GM21825 (cell line): ENCODE measurements at regions not wholly inside any gene's neighbourhood (a gene's known extent, or its start where the extent isn't known, plus 50 kb on each side); places are given as distances from the start of the nearest gene placed in this dataset.

Experiments
- ATAC-seq: cut with Tn5 transposase; IDR thresholded peaks from one replicate; pipeline ENCODE4 v1.9.1; 2021; ENCODE audit warnings: mild to moderate bottlenecking, moderate library complexity; ENCODE audit not compliant: unreplicated experiment

DNA sequence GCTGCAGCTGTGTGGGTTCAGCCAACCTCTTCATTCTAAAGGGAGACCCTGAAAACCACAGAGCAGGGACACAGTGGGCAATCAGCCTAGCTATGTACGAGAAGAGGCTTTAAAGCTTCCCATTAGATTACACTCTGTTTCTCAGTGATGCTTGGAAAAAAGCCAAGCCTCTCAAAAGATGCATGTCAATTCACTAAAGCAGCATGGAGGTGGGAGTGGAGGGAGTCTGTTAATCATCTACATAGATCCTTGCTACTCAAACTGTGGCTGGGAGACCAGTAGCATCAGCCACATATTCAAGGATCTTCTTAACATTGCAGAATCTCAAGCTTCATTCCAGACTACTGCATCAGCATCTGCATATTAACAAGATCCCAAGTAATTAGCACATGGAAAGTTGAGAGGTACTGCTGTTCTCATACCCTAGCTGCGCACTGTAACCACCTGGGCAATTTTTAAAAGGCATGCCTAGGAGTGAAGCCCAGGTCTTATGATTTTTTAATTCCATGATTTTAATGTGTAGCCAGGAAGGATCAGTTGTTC is 305.9 kb downstream of the PMP22 start:
- ATAC-seq: no peak

DNA sequence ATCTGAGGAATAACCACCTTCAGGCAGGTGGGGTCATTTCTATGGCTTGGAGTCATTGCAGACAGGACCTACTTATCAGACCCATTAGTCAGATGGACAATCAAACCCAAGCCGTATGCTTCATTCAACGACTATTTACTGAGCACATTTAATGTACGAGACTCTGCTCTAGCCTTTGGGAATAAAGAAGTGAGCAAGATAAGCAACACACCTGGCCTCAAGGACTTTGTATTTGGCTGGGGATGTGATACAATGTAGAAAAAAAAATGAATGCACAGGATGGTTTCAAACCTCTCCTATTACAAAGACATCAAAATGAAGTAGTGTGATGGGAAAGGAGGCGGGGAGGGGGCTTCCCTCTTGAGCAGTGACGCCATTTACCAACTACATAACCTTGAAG is 311.7 kb downstream of the PMP22 start:
- ATAC-seq: no peak

- no peak for ATAC-seq
These were observed 314.4 kb downstream of the PMP22 start for GRCh38 chr17:14950686-14951085.

DNA sequence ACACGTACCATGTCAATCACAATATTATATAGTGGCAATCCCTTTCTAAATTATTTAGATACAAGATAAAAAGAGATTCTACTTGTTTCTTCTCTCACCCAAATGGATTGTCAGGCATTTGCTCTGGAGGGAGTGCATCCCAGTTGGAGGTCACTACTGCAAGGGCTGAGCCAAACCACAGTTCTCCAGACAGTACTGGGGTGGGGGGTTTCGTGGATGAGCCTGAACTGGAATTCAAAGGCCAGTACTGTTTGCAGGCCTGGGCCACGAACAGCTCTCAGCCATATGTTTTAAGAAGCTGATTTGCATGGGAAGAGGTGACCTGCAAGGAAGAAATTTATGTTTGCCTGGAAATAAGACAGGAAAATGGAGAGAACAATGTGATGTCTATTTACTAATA is 314.9 kb downstream of the PMP22 start:
- no peak for ATAC-seq

DNA sequence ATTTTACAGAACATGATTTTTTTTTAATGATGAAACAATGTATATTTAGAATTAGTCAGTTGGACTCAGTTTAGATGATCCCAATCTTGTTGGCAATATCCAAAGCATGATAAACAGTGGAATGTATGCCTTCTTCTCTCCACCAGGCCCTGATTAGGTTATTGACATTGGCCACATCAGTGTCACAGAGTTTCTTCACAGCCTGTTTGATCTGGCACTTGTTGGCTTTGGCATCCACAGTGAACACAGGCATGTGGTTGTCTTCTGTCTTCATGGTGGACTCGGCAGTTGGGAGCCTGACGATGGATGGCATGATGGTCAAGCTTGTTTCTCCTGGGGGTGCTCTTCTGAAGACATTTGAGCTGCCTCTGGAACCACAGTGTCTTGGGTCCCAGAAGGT is 317.5 kb downstream of the PMP22 start:
- no peak for ATAC-seq

- no peak for ATAC-seq
These were observed 318.6 kb downstream of the PMP22 start for GRCh38 chr17:14946481-14946880.

DNA sequence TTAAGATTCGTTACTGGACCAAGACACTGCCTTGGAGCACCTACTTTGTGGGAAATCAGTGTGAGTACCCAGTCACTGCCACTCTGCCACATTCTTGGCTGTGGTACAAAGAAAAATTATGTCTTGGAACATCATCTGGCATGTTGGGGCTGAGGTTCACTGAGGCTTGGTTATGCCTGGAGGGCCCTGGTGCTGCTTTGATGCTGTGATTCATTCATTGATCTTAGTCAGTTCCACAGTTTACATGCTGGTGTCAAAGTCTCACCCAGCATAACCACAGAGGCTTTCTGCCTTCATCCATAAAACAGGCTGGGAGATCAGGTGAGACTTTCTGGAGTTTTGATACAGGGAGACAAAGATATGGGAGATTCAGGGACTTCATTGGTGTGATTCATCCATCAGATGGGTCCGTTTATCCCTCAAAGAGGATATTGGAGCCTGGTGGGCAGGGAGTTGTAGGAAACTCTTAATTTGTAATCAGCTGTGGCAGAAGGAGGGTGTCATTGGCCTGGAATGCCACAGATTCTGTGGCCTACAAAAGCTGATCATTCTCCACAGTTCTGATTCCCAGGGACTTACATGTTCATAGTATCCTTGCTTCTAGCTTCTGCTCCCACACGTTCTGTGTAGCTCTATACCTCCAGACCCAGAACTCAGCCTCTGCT is 322.5 kb downstream of the PMP22 start:
- no peak for ATAC-seq

DNA sequence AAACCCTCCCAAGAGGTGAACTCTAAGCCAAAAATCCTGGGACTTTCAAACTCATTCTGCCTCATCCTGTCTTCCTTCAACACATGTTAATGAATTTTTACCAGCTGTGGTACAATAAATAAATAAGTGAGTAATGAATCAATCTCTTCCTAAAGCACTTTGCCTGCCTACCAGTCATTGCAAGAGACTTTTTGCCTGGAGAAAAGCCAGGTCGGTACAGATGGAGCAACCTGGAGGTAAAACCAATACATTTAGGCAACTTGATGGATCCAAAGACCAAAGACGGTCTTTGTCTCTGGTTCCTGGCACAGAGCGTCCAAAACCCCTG is 324.2 kb downstream of the PMP22 start:
- no peak for ATAC-seq

DNA sequence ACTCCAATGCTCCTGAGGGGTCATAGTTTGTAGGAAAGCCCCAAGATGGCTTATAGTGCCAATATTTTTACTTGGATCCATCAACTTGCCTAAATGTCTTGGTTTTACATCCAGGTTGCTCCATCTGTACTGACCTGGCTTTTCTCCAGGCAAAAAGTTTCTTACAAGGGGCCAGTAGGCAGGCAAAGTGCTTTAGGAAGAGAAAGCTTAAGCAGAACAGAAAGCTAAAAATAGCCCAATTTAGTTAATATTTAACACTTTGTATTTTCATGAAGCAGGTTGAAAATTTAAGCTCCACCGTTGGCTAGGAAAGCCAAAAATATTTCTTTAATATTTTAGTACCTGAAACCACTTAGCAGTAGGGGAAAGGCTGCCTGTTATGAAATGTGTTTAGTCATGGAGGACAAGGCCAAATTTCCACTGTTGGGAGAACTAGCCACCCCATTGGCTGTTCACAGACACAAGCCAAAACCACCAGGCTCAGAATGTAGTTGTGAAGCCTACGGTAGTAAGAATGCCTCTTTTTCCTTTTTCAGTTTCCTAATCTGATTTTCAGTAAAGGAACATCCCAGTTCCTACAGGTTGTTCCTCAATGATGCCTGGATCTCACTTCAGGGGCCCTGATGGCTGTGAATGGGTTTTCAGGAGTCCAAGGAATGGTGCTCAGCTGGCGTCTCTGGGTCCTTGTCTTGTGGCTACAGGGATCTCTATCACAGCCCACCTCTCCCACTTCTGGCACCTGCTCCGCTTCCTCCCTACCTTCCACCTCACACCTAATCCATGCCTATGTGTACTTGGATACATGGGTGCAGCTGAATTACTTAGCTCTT is 324.8 kb downstream of the PMP22 start:
- ATAC-seq: no peak

GRCh38 chr17:14935845-14936485 is 329.2 kb downstream of the PMP22 start:
- ATAC-seq: no peak

DNA sequence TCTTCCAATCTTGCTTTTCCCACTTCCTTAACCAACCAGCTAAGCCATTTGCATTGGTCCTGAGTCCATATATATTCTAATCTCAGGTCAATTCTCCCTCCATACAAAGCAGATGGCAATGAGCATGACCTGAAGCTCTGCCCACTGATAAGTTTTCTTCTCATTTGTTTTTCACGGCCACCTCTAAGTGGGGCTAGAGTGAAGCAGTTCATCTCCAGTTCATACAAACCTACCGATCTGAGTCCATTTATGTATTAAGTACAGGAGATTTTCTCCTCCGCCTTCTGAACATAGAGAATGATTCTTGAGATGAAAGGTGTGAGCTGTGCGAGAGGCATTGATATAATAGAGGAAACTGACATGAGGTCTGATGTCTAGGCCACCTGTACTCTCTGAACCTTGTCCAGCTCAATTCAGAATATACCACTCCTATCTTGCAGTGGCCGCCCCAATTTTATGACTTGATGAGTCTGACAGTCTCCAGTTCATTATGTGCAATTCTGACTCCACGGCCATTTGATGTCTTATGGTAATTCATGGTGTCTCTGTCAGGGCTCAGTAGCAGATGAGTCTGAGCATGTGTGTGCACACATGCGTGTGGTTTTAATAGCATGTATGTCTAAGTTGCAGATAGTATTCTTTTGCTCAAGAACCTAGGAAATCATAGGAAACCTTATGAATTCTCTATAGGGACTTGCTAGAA is 329.8 kb downstream of the PMP22 start:
- no peak for ATAC-seq

GRCh38 chr17:14933676-14934075 is 331.4 kb downstream of the PMP22 start:
- ATAC-seq: no peak

DNA sequence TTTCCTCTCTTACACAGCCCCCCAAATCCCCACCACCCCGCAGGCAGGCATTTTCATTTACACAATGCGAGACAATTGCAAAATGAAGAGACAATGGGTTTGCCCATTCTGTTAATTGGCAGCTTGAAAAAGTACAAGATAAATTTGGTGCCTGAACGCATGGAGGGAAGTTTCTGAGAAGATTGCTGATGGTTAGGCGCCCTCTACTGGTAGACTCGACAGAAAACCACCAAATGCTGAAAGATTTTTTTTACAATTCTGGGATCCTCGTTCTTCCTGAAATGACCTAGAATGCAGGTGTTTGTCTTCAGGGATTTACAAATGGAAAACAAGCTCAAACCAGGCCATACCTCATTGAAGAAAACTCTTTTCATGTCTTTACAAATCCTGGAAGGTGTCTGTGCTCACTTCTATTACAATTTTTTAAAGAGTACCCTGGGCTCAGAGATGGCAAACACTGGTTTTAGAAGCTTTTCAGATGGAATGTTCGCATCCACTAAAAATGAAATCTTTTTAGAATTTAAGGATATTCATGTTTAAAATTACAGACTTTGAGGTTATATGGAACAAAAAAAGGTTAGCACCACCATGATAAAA is 338.5 kb downstream of the PMP22 start:
- ATAC-seq: no peak

GRCh38 chr17:14926073-14926472 is 339.1 kb downstream of the PMP22 start:
- no peak for ATAC-seq

DNA sequence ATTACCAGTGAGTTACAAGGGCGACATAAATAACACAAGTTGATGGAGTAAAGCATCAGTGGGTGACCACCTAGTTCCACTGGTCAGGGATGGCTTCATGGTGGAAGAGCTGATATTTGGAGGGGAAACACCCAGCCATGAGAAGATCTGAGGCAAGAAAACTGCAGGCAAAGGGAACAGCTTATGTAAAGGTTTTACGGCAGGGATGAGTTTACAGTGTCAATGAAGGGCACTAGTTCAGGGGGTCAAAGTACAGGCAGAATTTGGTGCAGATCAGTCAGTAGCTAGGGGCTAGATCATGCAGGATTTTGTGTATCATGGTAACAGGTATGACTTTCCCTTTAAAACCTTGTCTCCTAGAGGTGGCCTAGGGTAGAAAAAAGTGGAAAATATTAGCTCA is 339.6 kb downstream of the PMP22 start:
- ATAC-seq: no peak

DNA sequence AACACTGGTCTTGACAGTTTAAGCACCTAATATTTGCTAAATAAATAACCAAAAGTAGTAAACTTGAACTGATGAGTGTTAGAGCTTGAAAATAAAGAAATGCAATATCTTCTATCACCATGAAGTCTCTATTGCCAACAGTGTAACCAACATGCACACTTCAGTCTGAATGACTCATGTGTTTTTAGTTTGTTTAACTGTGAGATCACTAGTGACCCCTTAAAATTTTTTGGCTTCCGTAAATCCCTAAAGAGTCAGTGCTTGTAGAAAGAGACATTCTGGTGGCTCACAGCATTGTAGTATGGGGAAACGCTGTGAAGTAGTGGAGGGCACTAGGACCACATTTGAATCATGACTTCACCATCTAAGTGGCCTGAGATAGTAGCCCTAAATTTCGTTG is 341.1 kb downstream of the PMP22 start:
- no peak for ATAC-seq

DNA sequence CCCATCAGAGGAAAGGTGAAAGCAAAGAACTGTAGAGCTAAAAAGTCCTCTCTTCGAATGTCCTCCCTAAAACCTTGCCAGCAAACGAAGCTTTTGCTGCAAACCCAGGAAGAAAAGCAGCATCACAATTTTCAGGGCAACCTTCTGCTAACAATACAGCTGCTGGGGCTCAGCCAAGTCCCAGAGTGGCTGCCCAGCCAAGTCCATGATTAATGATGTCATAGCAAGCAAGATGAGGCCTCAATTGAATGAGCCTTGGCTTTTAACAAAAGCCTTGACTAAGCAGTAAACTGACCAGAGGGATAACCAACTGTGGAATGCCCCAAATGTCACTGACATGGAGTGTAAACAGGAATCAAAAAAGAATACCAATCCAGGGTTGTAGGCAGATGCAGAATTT is 342.7 kb downstream of the PMP22 start:
- no peak for ATAC-seq

- ATAC-seq: no peak
These were observed 343.2 kb downstream of the PMP22 start for GRCh38 chr17:14921936-14922335.

DNA sequence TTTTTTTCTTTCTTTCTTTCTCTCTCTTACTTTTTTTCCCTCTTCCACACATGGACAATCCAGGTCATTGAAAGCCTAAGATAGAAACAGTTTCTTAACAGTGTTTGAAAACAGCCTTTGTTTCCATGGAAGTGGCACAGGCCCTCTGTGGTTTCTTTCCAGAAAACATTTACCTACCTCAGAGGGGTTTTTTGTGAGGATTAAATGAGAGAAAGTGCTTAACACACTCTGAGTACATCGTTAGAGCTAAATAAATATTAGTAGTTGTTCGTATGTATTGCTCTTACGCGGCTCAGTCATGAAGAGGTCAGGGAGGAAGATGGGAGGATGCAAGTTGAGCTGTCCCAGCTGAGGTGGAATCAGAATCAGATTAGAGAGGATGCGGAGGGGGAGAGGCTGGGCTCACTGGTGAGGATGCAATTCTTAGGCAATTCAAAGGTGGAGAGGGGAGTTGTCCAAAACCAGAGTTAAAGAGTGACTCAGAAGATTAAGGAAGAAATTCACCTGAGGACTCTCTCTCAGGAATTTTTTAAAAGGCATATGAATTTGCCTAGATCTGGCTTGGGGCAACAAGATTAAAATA is 345.4 kb downstream of the PMP22 start:
- ATAC-seq: no peak

DNA sequence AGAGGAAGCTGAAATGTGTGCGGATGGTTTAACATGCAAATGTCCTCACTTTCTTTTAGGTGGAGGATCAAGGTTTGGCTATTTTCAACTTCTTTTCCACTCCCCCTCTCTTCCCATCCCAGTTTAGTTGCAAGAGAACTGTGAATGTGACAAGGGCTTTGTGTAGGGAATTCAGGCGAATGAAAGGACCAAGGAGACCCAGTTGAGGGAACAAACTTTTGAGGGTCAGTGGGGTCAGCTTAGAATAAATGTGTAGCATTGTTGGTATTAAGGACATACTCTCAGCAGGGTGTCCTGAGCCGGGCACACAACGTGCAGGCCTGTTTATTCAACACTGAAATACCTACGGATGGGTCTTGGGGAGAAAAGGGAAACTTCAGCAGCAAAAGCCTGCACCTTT is 346.0 kb downstream of the PMP22 start:
- no peak for ATAC-seq

DNA sequence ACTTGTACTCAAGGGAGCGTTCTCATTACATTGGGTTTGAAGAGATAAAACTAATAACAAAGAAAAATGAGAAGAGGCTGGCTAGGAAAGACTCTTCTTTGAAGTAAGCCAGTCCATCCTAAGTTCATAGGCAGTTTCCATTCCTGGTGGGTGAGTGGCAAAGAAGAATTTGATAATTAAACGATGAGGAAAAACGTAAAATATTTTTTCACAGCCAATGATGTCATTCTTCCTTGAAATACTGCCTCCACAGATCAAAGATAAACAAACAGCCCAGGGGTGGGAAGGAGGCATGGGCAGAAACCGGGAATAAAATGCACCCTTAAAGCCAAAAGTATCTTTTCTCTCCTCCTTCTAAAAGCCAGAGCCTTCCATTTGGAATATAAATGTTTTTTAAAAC is 346.6 kb downstream of the PMP22 start:
- ATAC-seq: no peak
